Tibial nerve (tissue), 4 donors: ENCODE measurements at regions not wholly inside any gene's neighbourhood (a gene's known extent, or its start where the extent isn't known, plus 50 kb on each side); places are given as distances from the start of the nearest gene placed in this dataset.

Experiments used
- DNase-seq, 2 donors: peaks; one replicate each; pipeline ENCODE4 v3.0.0-alpha.2; 2019; ENCODE audit warnings: low spot score in 2 of 2
- H3K27ac ChIP-seq, 4 donors: fragments of 200-600 bp; sonication (generic) in 3 of 4; one replicate each; pipeline ENCODE4 v1.5.1; 2017 to 2019; ENCODE audit warnings: mild to moderate bottlenecking in 1 of 4
- H3K27me3 ChIP-seq, 2 donors: fragments of 200-600 bp; sonication (generic) in 1 of 2; one replicate each; pipeline versions ENCODE4 v1.5.1 to v1.6.0; 2017 to 2019
- H3K36me3 ChIP-seq, 3 donors: fragments of 200-600 bp; sonication (generic); one replicate each; pipeline ENCODE4 v1.5.1; 2018 to 2019
- H3K4me1 ChIP-seq, 4 donors: fragments of 200-600 bp; sonication (generic) in 3 of 4; one replicate each; pipeline ENCODE4 v1.5.1; 2017 to 2019
- H3K4me3 ChIP-seq, 4 donors: fragments of 200-600 bp; sonication (generic) in 3 of 4; one replicate each; pipeline ENCODE4 v1.5.1; 2017 to 2019; ENCODE audit warnings: mild to moderate bottlenecking in 1 of 4, moderate library complexity in 1 of 4
- H3K9me3 ChIP-seq, 4 donors: fragments of 200-600 bp; sonication (generic) in 3 of 4; one replicate each; pipeline ENCODE4 v1.5.1; 2017 to 2019
- EP300 ChIP-seq, 2 donors: sonication (generic); formaldehyde crosslinking; IDR thresholded peaks; one replicate each; pipeline ENCODE4 v1.6.1; 2017; ENCODE audit warnings: antibody characterized with exemption in 2 of 2, mild to moderate bottlenecking in 1 of 2
- POLR2A ChIP-seq, 2 donors: fragments of 450-650 bp; IDR thresholded peaks; one replicate each; pipeline ENCODE4 v1.6.1; 2017; ENCODE audit warnings: antibody characterized with exemption in 2 of 2, mild to moderate bottlenecking in 2 of 2, moderate library complexity in 2 of 2
- WGBS, 2 donors: methylation state at CpG; one replicate each; pipeline ENCODE4 v1.1.5; 2018; 5-methylcytosine and 5-hydroxymethylcytosine counted together
- TF ChIP-seq, protein P1 (sequence below), 5 experiments: fragments of 200-600 bp in 3 of 5; fragments of 450-650 bp in 2 of 5; sonication (generic) in 3 of 5; IDR thresholded peaks; one replicate each; pipeline ENCODE4 v1.5.1; 2016 to 2019; ENCODE audit warnings: antibody characterized with exemption in 5 of 5, mild to moderate bottlenecking in 3 of 5, moderate library complexity in 2 of 5

DNA sequence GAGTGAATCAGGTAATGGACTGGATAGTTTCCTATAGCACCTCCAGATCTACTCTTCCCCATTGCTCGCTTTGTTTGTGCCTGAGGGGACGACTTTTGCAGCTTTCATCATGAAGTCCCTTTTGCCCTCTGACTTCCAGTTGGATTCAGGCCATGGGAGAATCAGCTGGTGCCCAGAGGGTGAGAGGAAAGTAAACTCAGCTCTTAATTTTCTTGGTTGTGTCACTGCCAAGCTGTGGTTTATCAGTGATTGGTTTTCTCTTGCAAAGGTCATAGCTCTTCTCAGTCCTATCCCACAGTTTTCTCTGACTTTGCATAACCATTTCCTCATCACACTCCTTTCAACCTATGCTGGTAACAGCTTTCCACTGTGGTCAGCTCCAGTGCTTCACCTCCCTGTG lies 200.1 kb downstream of the KCNJ2 start:
- H3K27me3 ChIP-seq = no peaks in the 10 kb centered on the region
- no peak overlapping the region for H3K4me3 ChIP-seq
- no peaks in the 10 kb centered on the region for H3K36me3 ChIP-seq
- no peak for TF ChIP-seq POLR2A (IDR thresholded peaks at IDR 0.05)
- no peak for TF ChIP-seq EP300 (IDR thresholded peaks at IDR 0.05)
- no peaks in the 10 kb centered on the region for H3K4me1 ChIP-seq
- no peak overlapping the region for H3K27ac ChIP-seq
- H3K9me3 ChIP-seq = no peaks in the 10 kb centered on the region
- WGBS, 2 donors = 77 to 86% methylated on average over 2 of the region's 2 CpGs
- no peak for DNase-seq

DNA sequence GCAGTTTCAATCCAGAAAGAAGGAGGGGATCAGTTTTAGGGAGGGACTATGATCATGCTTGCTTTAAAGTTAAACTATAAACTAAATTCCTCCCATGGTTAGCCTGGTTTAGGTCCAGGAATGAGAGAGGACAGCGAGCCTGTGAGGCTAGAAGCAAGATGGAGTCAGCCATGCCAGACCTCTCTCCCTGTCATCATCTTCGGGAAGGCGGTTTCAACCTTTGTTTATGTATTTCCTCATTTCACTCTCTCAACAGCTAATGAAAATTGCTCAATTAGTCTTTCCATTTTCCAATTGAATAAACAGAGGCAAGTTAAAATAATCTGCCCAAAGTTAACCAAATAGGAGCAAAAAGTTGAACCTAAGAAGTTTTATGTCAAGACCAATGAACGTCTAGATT lies 201.5 kb downstream of the KCNJ2 start:
- Histone ChIP-seq H3K27me3 (no peaks in the 10 kb centered on the region), H3K4me1 (no peaks in the 10 kb centered on the region), H3K36me3 (no peaks in the 10 kb centered on the region), H3K27ac (no peak overlapping the region), H3K4me3 (no peak overlapping the region), H3K9me3 (no peaks in the 10 kb centered on the region)
- no peak for DNase-seq
- 73 to 81% methylated on average over 4 of the region's 4 CpGs for WGBS, 2 donors
- TF ChIP-seq, protein P1, sequence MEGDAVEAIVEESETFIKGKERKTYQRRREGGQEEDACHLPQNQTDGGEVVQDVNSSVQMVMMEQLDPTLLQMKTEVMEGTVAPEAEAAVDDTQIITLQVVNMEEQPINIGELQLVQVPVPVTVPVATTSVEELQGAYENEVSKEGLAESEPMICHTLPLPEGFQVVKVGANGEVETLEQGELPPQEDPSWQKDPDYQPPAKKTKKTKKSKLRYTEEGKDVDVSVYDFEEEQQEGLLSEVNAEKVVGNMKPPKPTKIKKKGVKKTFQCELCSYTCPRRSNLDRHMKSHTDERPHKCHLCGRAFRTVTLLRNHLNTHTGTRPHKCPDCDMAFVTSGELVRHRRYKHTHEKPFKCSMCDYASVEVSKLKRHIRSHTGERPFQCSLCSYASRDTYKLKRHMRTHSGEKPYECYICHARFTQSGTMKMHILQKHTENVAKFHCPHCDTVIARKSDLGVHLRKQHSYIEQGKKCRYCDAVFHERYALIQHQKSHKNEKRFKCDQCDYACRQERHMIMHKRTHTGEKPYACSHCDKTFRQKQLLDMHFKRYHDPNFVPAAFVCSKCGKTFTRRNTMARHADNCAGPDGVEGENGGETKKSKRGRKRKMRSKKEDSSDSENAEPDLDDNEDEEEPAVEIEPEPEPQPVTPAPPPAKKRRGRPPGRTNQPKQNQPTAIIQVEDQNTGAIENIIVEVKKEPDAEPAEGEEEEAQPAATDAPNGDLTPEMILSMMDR (IDR thresholded peaks at IDR 0.05) = no peak
- TF ChIP-seq EP300 (IDR thresholded peaks at IDR 0.05) (no peak), POLR2A (IDR thresholded peaks at IDR 0.05) (no peak)

DNA sequence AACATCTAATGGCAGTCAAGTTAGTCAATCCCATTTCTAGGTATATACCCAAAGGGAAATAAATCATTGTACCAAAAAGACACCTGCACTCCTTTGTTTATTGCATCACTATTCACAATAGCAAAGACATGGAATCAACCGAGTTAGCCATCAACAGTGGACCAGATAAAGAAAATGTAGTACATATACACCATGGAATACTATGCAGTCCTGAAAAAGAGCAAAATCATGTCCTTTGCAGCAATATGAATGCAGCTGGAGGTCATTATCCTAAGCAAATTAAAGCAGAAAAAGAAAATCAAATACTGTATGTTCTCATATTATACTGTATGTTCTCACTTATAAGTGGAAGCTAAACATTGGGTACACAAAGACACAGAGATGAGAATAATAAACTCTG lies 204.0 kb downstream of the KCNJ2 start:
- no peak for DNase-seq
- Histone ChIP-seq H3K27ac (no peak overlapping the region), H3K36me3 (no peaks in the 10 kb centered on the region), H3K4me1 (no peaks in the 10 kb centered on the region), H3K27me3 (no peaks in the 10 kb centered on the region), H3K4me3 (no peak overlapping the region), H3K9me3 (no peaks in the 10 kb centered on the region)
- TF ChIP-seq, protein P1 (IDR thresholded peaks at IDR 0.05) = no peak
- TF ChIP-seq POLR2A (IDR thresholded peaks at IDR 0.05) (no peak), EP300 (IDR thresholded peaks at IDR 0.05) (no peak)
- 83 to 93% methylated on average over 1 of the region's 1 CpG for WGBS, 2 donors

DNA sequence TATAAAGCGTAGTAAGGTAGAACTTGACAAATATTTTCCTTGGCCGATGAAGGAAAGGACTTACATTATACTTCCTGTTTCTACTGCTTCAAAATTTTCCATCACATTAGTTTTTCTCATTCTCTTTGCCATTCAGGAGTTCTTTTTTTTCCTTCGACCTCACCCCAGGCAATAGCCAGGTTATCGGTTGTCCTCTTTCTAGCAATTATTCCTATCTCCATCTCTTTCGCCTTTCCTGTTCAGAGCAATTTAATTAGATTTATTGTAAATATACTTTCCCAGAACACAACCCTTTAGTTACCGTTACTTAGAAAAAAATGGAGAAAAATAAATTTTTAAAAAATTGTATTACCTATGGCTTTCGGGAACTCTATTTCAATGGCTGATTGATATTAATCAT lies 205.2 kb downstream of the KCNJ2 start:
- H3K4me1 ChIP-seq = no peaks in the 10 kb centered on the region
- H3K27me3 ChIP-seq = no peaks in the 10 kb centered on the region
- 73 to 83% methylated on average over 7 of the region's 7 CpGs for WGBS, 2 donors
- H3K27ac ChIP-seq = no peak overlapping the region
- DNase-seq = no peak
- no peak overlapping the region for H3K4me3 ChIP-seq
- no peaks in the 10 kb centered on the region for H3K9me3 ChIP-seq
- H3K36me3 ChIP-seq = no peaks in the 10 kb centered on the region
- TF ChIP-seq, protein P1 (IDR thresholded peaks at IDR 0.05) = no peak
- TF ChIP-seq EP300 (IDR thresholded peaks at IDR 0.05) = no peak
- TF ChIP-seq POLR2A (IDR thresholded peaks at IDR 0.05) = no peak

DNA sequence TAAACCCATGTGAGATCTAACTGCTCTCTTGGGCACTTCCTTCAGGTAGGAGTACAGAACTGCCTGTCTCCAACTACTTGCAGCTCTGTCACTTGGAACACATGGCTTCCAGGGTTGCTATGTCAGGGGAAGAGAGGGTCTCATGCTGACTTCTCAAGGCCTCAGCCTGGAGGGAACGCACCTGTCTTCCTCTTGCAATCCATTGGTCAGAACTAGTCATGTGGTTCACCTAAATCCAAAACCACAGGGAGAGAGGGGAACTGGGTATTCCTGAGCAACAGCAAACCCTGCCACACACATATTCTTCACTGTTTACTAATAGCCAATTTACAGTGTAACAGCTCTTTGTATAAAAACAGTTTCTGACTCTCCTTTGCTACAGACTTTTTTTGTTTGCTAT lies 206.1 kb downstream of the KCNJ2 start:
- no peaks in the 10 kb centered on the region for H3K27me3 ChIP-seq
- 50 to 89% methylated on average over 1 of the region's 1 CpG for WGBS, 2 donors
- no peak for DNase-seq
- H3K4me3 ChIP-seq = no peak overlapping the region
- no peaks in the 10 kb centered on the region for H3K36me3 ChIP-seq
- no peaks in the 10 kb centered on the region for H3K4me1 ChIP-seq
- no peak overlapping the region for H3K27ac ChIP-seq
- TF ChIP-seq POLR2A (IDR thresholded peaks at IDR 0.05) = no peak
- no peak for TF ChIP-seq EP300 (IDR thresholded peaks at IDR 0.05)
- TF ChIP-seq, protein P1 (IDR thresholded peaks at IDR 0.05) = no peak
- H3K9me3 ChIP-seq = no peaks in the 10 kb centered on the region
